HG03280 (cell line): ENCODE measurements at regions not wholly inside any gene's neighbourhood (a gene's known extent, or its start where the extent isn't known, plus 50 kb on each side); places are given as distances from the start of the nearest gene placed in this dataset.

Source experiments
- ATAC-seq: cut with Tn5 transposase; IDR thresholded peaks from one replicate; pipeline ENCODE4 v1.9.1; 2021; ENCODE audit warnings: mild to moderate bottlenecking, moderate library complexity; ENCODE audit not compliant: unreplicated experiment

GRCh38 chr5:5622806-5623205, 200.3 kb downstream of the ICE1 start:
- no peak for ATAC-seq

- no peak for ATAC-seq
Measured at GRCh38 chr5:5619546-5619945, 197.1 kb downstream of the ICE1 start.

GRCh38 chr5:5617024-5617423, 194.5 kb downstream of the ICE1 start:
- ATAC-seq = no peak

- ATAC-seq = no peak
Measured at GRCh38 chr5:5616247-5616895, 193.9 kb downstream of the ICE1 start.

GRCh38 chr5:5615569-5615968, 193.1 kb downstream of the ICE1 start:
- ATAC-seq = no peak

- ATAC-seq = no peak
Measured at GRCh38 chr5:5613261-5613990, 190.9 kb downstream of the ICE1 start.

- no peak for ATAC-seq
Measured at GRCh38 chr5:5612096-5612495, 189.6 kb downstream of the ICE1 start.

- ATAC-seq = no peak
Measured at GRCh38 chr5:5609935-5610334, 187.5 kb downstream of the ICE1 start.

GRCh38 chr5:5605170-5605764, 182.8 kb downstream of the ICE1 start:
- ATAC-seq = no peak

GRCh38 chr5:5602554-5602953, 180.1 kb downstream of the ICE1 start:
- no peak for ATAC-seq

GRCh38 chr5:5598547-5599113, 176.2 kb downstream of the ICE1 start:
- no peak for ATAC-seq

- ATAC-seq = no peak
Measured at GRCh38 chr5:5593391-5593790, 170.9 kb downstream of the ICE1 start.

- ATAC-seq = no peak
Measured at GRCh38 chr5:5592541-5592940, 170.1 kb downstream of the ICE1 start.

- ATAC-seq = no peak
Measured at GRCh38 chr5:5591567-5591966, 169.1 kb downstream of the ICE1 start.

GRCh38 chr5:5589857-5590256, 167.4 kb downstream of the ICE1 start:
- ATAC-seq = no peak

GRCh38 chr5:5588887-5589826, 166.7 kb downstream of the ICE1 start:
- ATAC-seq = no peak

GRCh38 chr5:5588386-5588785, 165.9 kb downstream of the ICE1 start:
- no peak for ATAC-seq

GRCh38 chr5:5587474-5587873, 165.0 kb downstream of the ICE1 start:
- ATAC-seq = no peak

GRCh38 chr5:5586721-5587120, 164.2 kb downstream of the ICE1 start:
- ATAC-seq = no peak

GRCh38 chr5:5585751-5586341, 163.4 kb downstream of the ICE1 start:
- ATAC-seq = no peak
